ENCODE measurements at regions not wholly inside any gene's neighbourhood (a gene's known extent, or its start where the extent isn't known, plus 50 kb on each side); places are given as distances from the start of the nearest gene placed in this dataset.

DNA sequence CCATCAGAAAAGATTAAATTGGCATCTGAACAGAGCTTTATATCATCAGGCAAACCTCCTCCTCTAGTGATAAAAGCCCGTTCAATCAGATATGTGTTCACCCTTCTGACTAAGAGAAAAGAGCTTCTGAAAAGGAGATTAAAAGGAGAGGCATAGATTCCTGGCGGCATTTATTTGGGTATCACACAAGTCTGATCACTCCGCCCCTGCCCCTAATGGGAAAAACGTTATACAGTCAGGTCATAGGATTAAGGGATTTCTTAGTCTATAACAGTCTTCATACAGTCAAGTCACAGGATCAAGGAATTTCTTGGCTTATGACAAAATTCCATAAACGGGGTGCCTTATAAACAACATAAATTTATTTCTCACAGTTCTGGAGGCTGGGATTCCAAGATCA is 295.4 kb upstream of the SATB1 start:
- H2BK120ac ChIP-seq (replicated peaks; ENCODE audit: low read depth, low read length): no peak overlapping the region
- H3K56ac ChIP-seq (replicated peaks; ENCODE audit: insufficient read length, low read depth, low read length): no peak overlapping the region
- H3K79me1 ChIP-seq (ENCODE audit: low read depth, low read length): no peaks in the 10 kb centered on the region
- 90% methylated on average over 5 of the region's 5 CpGs; no CpG with 5 or more reads in 1 of the 2 experiments for WGBS, 2 experiments (ENCODE audit: extremely low coverage in 1 of 2, insufficient coverage in 1 of 2, insufficient read length in 1 of 2, insufficient replicate concordance in 2 of 2, low coverage in 1 of 2, low lambda C conversion rate in 2 of 2, missing lambda C conversion rate in 1 of 2)
- H3K36me3 ChIP-seq (ENCODE audit: control insufficient read depth in 2 of 4, insufficient read depth in 4 of 4, low read length in 3 of 4): no peaks in the 10 kb centered on the region
- H2BK20ac ChIP-seq (ENCODE audit: low read length): no peak overlapping the region
- no peak for TF ChIP-seq TAF1 (IDR thresholded peaks at IDR 0.05; ENCODE audit: low read depth, low read length)
- TF ChIP-seq SAP30 (IDR thresholded peaks at IDR 0.05; ENCODE audit: insufficient read depth, insufficient replicate concordance, low read length): no peak
- no peak for TF ChIP-seq KDM5A (IDR thresholded peaks at IDR 0.05; ENCODE audit: low read length)
- TF ChIP-seq TBP (IDR thresholded peaks at IDR 0.05; ENCODE audit: low read depth, low read length): no peak
- TF ChIP-seq SP4 (IDR thresholded peaks at IDR 0.05; ENCODE audit: low read length): no peak
- TF ChIP-seq BACH1 (IDR thresholded peaks at IDR 0.05; ENCODE audit: low read length): no peak
- no peak for TF ChIP-seq RAD21 (IDR thresholded peaks at IDR 0.05 in 1 of 2, conservative IDR thresholded peaks at IDR 0.05 in 1 of 2; ENCODE audit: low read depth in 2 of 2, low read length in 2 of 2)
- no peak for TF ChIP-seq NRF1 (IDR thresholded peaks at IDR 0.05; ENCODE audit: low read depth, low read length)
- TF ChIP-seq GABPA (IDR thresholded peaks at IDR 0.05; ENCODE audit: borderline replicate concordance, insufficient read depth, low read length): no peak
- TF ChIP-seq FOSL1 (IDR thresholded peaks at IDR 0.05; ENCODE audit: insufficient read depth, low read depth, low read length): no peak
- TF ChIP-seq, protein P1, sequence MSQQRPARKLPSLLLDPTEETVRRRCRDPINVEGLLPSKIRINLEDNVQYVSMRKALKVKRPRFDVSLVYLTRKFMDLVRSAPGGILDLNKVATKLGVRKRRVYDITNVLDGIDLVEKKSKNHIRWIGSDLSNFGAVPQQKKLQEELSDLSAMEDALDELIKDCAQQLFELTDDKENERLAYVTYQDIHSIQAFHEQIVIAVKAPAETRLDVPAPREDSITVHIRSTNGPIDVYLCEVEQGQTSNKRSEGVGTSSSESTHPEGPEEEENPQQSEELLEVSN (IDR thresholded peaks at IDR 0.05): no peak
- TF ChIP-seq SIN3A (conservative IDR thresholded peaks at IDR 0.05 in 1 of 2, IDR thresholded peaks at IDR 0.05 in 1 of 2; ENCODE audit: low read depth in 1 of 2, low read length in 2 of 2): no peak
- TF ChIP-seq SP2 (IDR thresholded peaks at IDR 0.05; ENCODE audit: low read length): no peak
- no peak overlapping the region for H2BK15ac ChIP-seq (ENCODE audit: low read length)
- ChIA-PET CTCF (ENCODE audit: partially characterized antibody) (interaction anchor here (0.7 kb wide), 1 partner anchor 412 kb away, joined by 4 read pairs; no protein-coding TSS in a partner anchor), POLR2A (ENCODE audit: partially characterized antibody) (no interaction called here)
- no peak overlapping the region for H2AK5ac ChIP-seq (ENCODE audit: low read depth, low read length)
- H3K9me3 ChIP-seq (ENCODE audit: insufficient read depth in 2 of 2, low read depth in 1 of 2, low read length in 1 of 2): no peaks in the 10 kb centered on the region
- no peak overlapping the region for H4K8ac ChIP-seq (ENCODE audit: extremely low read depth, insufficient read depth, low read length)
- H3K4me1 ChIP-seq (replicated peaks in 1 of 4; ENCODE audit: control insufficient read depth in 3 of 4, insufficient read depth in 4 of 4, low read length in 3 of 4): no peaks in the 10 kb centered on the region
- peaks cover 0 to 1% (median 0%) of the 10 kb centered on the region in 4 experiments; a peak in 1 of 7 replicates for H3K27me3 ChIP-seq (replicated peaks in 1 of 4; ENCODE audit: control insufficient read depth in 3 of 4, extremely low read depth in 1 of 4, insufficient read depth in 3 of 4, low read length in 3 of 4)
- no peaks in the 10 kb centered on the region for H3K79me2 ChIP-seq (ENCODE audit: control insufficient read depth in 1 of 2, insufficient read depth in 2 of 2, low read length in 2 of 2)
- no peak overlapping the region for H3K4ac ChIP-seq (replicated peaks; ENCODE audit: insufficient read length, low read depth, low read length)
- no peak overlapping the region for H3K14ac ChIP-seq (ENCODE audit: insufficient read length)
- no peak overlapping the region for H3K4me2 ChIP-seq (ENCODE audit: insufficient read depth in 1 of 2, low read depth in 2 of 2, low read length in 2 of 2)
- no peak overlapping the region for H3K4me3 ChIP-seq (ENCODE audit: extremely low read depth in 1 of 4, insufficient read depth in 2 of 4, low read depth in 3 of 4, low read length in 4 of 4)
- no peak overlapping the region for H3K27ac ChIP-seq (ENCODE audit: low read depth, low read length)
- no peak overlapping the region for H3K9ac ChIP-seq (replicated peaks in 1 of 4; ENCODE audit: extremely low read depth in 1 of 4, low read depth in 3 of 4, low read length in 3 of 4)
- H4K91ac ChIP-seq (replicated peaks; ENCODE audit: insufficient read length, low read length): no peak overlapping the region
- no peak overlapping the region for H2BK12ac ChIP-seq (ENCODE audit: low read depth, low read length)
- no peak overlapping the region for H4K5ac ChIP-seq (ENCODE audit: insufficient read length, low read depth, low read length)
- H2BK5ac ChIP-seq (ENCODE audit: low read depth, low read length): no peak overlapping the region
- FAIRE-seq: no peak
- no peak overlapping the region for H3K18ac ChIP-seq (ENCODE audit: extremely low read depth, low read length)
- H3K23me2 ChIP-seq (ENCODE audit: low read depth, low read length): no peaks in the 10 kb centered on the region
- DNase-seq (ENCODE audit: low read depth in 1 of 2, low spot score in 2 of 2): no peak
- H4K20me1 ChIP-seq (replicated peaks in 1 of 2; ENCODE audit: control insufficient read depth in 1 of 2, insufficient read depth in 2 of 2, low read length in 2 of 2): no peaks in the 10 kb centered on the region
- no peak overlapping the region for H3K23ac ChIP-seq (ENCODE audit: insufficient read length)
- H2AFZ ChIP-seq (ENCODE audit: low read length): 0 out of 2 replicates have a peak overlapping the region, but pooled peaks have one; percentile 19

All from H1 (cell line).